ENCODE measurements at regions not wholly inside any gene's neighbourhood (a gene's known extent, or its start where the extent isn't known, plus 50 kb on each side); places are given as distances from the start of the nearest gene placed in this dataset.
A peak's percentile ranks its signal among the peaks of the same experiment; 100 is the strongest.

- no peak for DNase-seq
Measured at GRCh38 chr12:92340003-92340402, 194.4 kb upstream of the BTG1 start.

GRCh38 chr12:92339198-92339821 lies 193.7 kb upstream of the BTG1 start:
- no peak for DNase-seq

GRCh38 chr12:92338671-92339070 lies 193.0 kb upstream of the BTG1 start:
- DNase-seq: no peak

- DNase-seq: no peak
Measured at GRCh38 chr12:92338102-92338501, 192.5 kb upstream of the BTG1 start.

GRCh38 chr12:92337128-92337527 lies 191.5 kb upstream of the BTG1 start:
- DNase-seq: no peak

- DNase-seq: no peak
Measured at GRCh38 chr12:92336641-92337040, 191.0 kb upstream of the BTG1 start.

- no peak for DNase-seq
Measured at GRCh38 chr12:92335831-92336230, 190.2 kb upstream of the BTG1 start.

GRCh38 chr12:92334552-92334951 lies 188.9 kb upstream of the BTG1 start:
- DNase-seq: no peak

- DNase-seq: no peak
Measured at GRCh38 chr12:92332552-92332951, 186.9 kb upstream of the BTG1 start.

GRCh38 chr12:92331383-92331782 lies 185.7 kb upstream of the BTG1 start:
- no peak for DNase-seq

GRCh38 chr12:92330654-92331053 lies 185.0 kb upstream of the BTG1 start:
- DNase-seq: no peak

GRCh38 chr12:92326877-92327276 lies 181.2 kb upstream of the BTG1 start:
- DNase-seq: no peak

GRCh38 chr12:92324849-92325500 lies 179.3 kb upstream of the BTG1 start:
- peak; percentile 38 to 65 for DNase-seq

GRCh38 chr12:92312463-92312964 lies 166.9 kb upstream of the BTG1 start:
- DNase-seq: no peak

GRCh38 chr12:92304371-92305055 lies 158.9 kb upstream of the BTG1 start:
- no peak for DNase-seq

GRCh38 chr12:92302041-92302829 lies 156.6 kb upstream of the BTG1 start:
- no peak for DNase-seq

- no peak for DNase-seq
Measured at GRCh38 chr12:92301356-92301755, 155.7 kb upstream of the BTG1 start.

- no peak for DNase-seq
Measured at GRCh38 chr12:92300777-92301176, 155.1 kb upstream of the BTG1 start.

- no peak for DNase-seq
Measured at GRCh38 chr12:92299744-92300143, 154.1 kb upstream of the BTG1 start.

- no peak for DNase-seq
Measured at GRCh38 chr12:92299344-92299743, 153.7 kb upstream of the BTG1 start.

GRCh38 chr12:92297932-92298696 lies 152.5 kb upstream of the BTG1 start:
- DNase-seq: no peak

GRCh38 chr12:92297405-92297804 lies 151.8 kb upstream of the BTG1 start:
- no peak for DNase-seq

- no peak for DNase-seq
Measured at GRCh38 chr12:92295523-92295922, 149.9 kb upstream of the BTG1 start.

All from NCI-H524 (cell line).